GM23338 (cell line): ENCODE measurements at regions not wholly inside any gene's neighbourhood (a gene's known extent, or its start where the extent isn't known, plus 50 kb on each side); places are given as distances from the start of the nearest gene placed in this dataset.

Source experiments
- ATAC-seq: fragments of 200-7000 bp; cut with Tn5 transposase; 3 replicates; pipeline ENCODE4 v1.9.1; 2020
- DNase-seq: peaks from one replicate; pipeline ENCODE4 v3.0.0-alpha.2; 2015; ENCODE audit warnings: low spot score
- H2AFZ ChIP-seq: fragments of 200-600 bp; sonication (generic); 2 replicates; pipeline ENCODE4 v1.8.0; 2016; ENCODE audit warnings: antibody characterized with exemption, mild to moderate bottlenecking, moderate library complexity
- H3F3A ChIP-seq: fragments of 200-600 bp; sonication (generic); replicated peaks from 2 replicates; pipeline ENCODE4 v1.8.0; 2017; ENCODE audit warnings: antibody characterized with exemption, mixed run types, low read depth
- H3K27ac ChIP-seq: fragments of 200-600 bp; sonication (generic); 2 replicates; pipeline ENCODE4 v1.6.1; 2016; ENCODE audit warnings: low read depth
- H3K27me3 ChIP-seq: fragments of 200-600 bp; sonication (generic); 2 replicates; pipeline ENCODE4 v1.8.0; 2016; ENCODE audit warnings: mild to moderate bottlenecking, mixed run types, moderate library complexity; ENCODE audit not compliant: insufficient read depth
- H3K36me3 ChIP-seq: fragments of 200-600 bp; sonication (generic); 2 replicates; pipeline ENCODE4 v1.8.0; 2016; ENCODE audit warnings: mild to moderate bottlenecking; ENCODE audit not compliant: insufficient read depth
- H3K4me1 ChIP-seq: fragments of 200-600 bp; sonication (generic); 2 replicates; pipeline ENCODE4 v1.8.0; 2016; ENCODE audit warnings: mild to moderate bottlenecking, moderate library complexity; ENCODE audit not compliant: insufficient read depth
- H3K4me2 ChIP-seq: fragments of 200-600 bp; sonication (generic); 2 replicates; pipeline ENCODE4 v1.7.1; 2017; ENCODE audit warnings: mixed run types
- H3K4me3 ChIP-seq: fragments of 200-600 bp; sonication (generic); 2 replicates; pipeline ENCODE4 v1.6.1; 2016; ENCODE audit warnings: mixed run types
- H3K79me2 ChIP-seq: fragments of 200-600 bp; sonication (generic); replicated peaks from 2 replicates; pipeline ENCODE4 v1.8.0; 2017; ENCODE audit warnings: mild to moderate bottlenecking; ENCODE audit not compliant: insufficient read depth
- H3K9me2 ChIP-seq: fragments of 200-600 bp; sonication (generic); 2 replicates; pipeline ENCODE4 v1.8.0; 2017; ENCODE audit not compliant: insufficient read depth
- H4K20me1 ChIP-seq: fragments of 200-600 bp; sonication (generic); replicated peaks from 2 replicates; pipeline ENCODE4 v1.8.0; 2017; ENCODE audit warnings: mild to moderate bottlenecking; ENCODE audit not compliant: insufficient read depth
- H3K27ac Mint-ChIP-seq: 2 replicates; pipeline ENCODE4 v1.8.0; 2020; ENCODE audit warnings: inconsistent platforms, mild to moderate bottlenecking, moderate library complexity, mixed read lengths
- H3K27me3 Mint-ChIP-seq: 3 replicates; pipeline ENCODE4 v1.8.0; 2022; ENCODE audit warnings: low read depth, mild to moderate bottlenecking, moderate library complexity, mixed read lengths, inconsistent platforms; ENCODE audit not compliant: insufficient read depth, poor library complexity
- H3K36me3 Mint-ChIP-seq: 3 replicates; pipeline ENCODE4 v1.8.0; 2021; ENCODE audit warnings: low read depth, mild to moderate bottlenecking, inconsistent platforms, moderate library complexity, mixed read lengths
- H3K4me1 Mint-ChIP-seq: 3 replicates; pipeline ENCODE4 v1.8.0; 2020; ENCODE audit warnings: mild to moderate bottlenecking, inconsistent platforms, mixed read lengths
- H3K4me3 Mint-ChIP-seq: 3 replicates; pipeline ENCODE4 v1.8.0; 2021; ENCODE audit warnings: moderate library complexity, mild to moderate bottlenecking, inconsistent platforms, mixed read lengths
- H3K9me3 Mint-ChIP-seq: 3 replicates; pipeline ENCODE4 v1.8.0; 2020; ENCODE audit warnings: moderate library complexity, mild to moderate bottlenecking, inconsistent platforms, mixed read lengths
- CREB1 ChIP-seq: fragments of 250-450 bp; sonication (Bioruptor Pico); IDR thresholded peaks from 2 replicates; pipeline ENCODE4 v1.5.0; 2020; ENCODE audit warnings: low read depth, mild to moderate bottlenecking, moderate library complexity
- CTCF ChIP-seq, 2 experiments: fragments of 200-600 bp in 1 of 2; sonication (generic) in 1 of 2; conservative IDR thresholded peaks; 2 replicates each; pipeline versions ENCODE4 v1.5.1 to v1.6.1; 2016 to 2017; ENCODE audit warnings: antibody characterized with exemption in 2 of 2, low read depth in 2 of 2, mild to moderate bottlenecking in 2 of 2, moderate library complexity in 1 of 2
- ETS1 ChIP-seq: IDR thresholded peaks from 2 replicates; pipeline ENCODE4 v1.6.1; 2016; ENCODE audit warnings: antibody characterized with exemption
- EZH2 ChIP-seq: fragments of 200-600 bp; sonication (generic); IDR thresholded peaks from one replicate; pipeline ENCODE4 v1.8.0; 2017; ENCODE audit warnings: antibody characterized with exemption, mild to moderate bottlenecking, low read depth; ENCODE audit not compliant: unreplicated experiment
- EZH2phosphoT487 ChIP-seq: fragments of 200-600 bp; sonication (generic); IDR thresholded peaks from one replicate; pipeline ENCODE4 v1.8.1; 2018; ENCODE audit warnings: antibody characterized with exemption; ENCODE audit not compliant: unreplicated experiment
- JUNB ChIP-seq: IDR thresholded peaks from one replicate; pipeline ENCODE4 v1.6.1; 2016; ENCODE audit warnings: antibody characterized with exemption; ENCODE audit not compliant: unreplicated experiment
- NANOG ChIP-seq: IDR thresholded peaks from 2 replicates; pipeline ENCODE4 v1.6.1; 2016; ENCODE audit warnings: antibody characterized with exemption, borderline replicate concordance
- POLR2AphosphoS5 ChIP-seq: IDR thresholded peaks from 2 replicates; pipeline ENCODE4 v1.6.1; 2016; ENCODE audit warnings: antibody characterized with exemption, low read depth
- REST ChIP-seq: IDR thresholded peaks from one replicate; pipeline ENCODE4 v1.6.1; 2018; ENCODE audit warnings: antibody characterized with exemption; ENCODE audit not compliant: unreplicated experiment
- STAT1 ChIP-seq: IDR thresholded peaks from one replicate; pipeline ENCODE4 v1.6.1; 2016; ENCODE audit warnings: antibody characterized with exemption; ENCODE audit not compliant: unreplicated experiment
- ZNF114 ChIP-seq: fragments of 250-450 bp; sonication (Bioruptor Pico); IDR thresholded peaks from 2 replicates; pipeline ENCODE4 v1.5.0; 2020; ENCODE audit warnings: mild to moderate bottlenecking, moderate library complexity
- ZNF331 ChIP-seq: fragments of 250-450 bp; sonication (Bioruptor Pico); IDR thresholded peaks from 2 replicates; pipeline ENCODE4 v1.5.0; 2020; ENCODE audit warnings: low read depth, mild to moderate bottlenecking, moderate library complexity
- ZNF462 ChIP-seq: fragments of 250-450 bp; sonication (Bioruptor Pico); IDR thresholded peaks from 2 replicates; pipeline ENCODE4 v1.5.0; 2020; ENCODE audit warnings: mild to moderate bottlenecking, moderate library complexity

GRCh38 chr6:154899824-154900463 lies 95.2 kb upstream of the TIAM2 start:
- Histone ChIP-seq H3K79me2 (no peaks in the 10 kb centered on the region), H2AFZ (no peak overlapping the region), H3K4me1 (no peaks in the 10 kb centered on the region; the same call in 1 of the 2 replicates), H4K20me1 (peaks cover 6% of the 10 kb centered on the region; the same call in 1 of the 2 replicates), H3K9me2 (no peaks in the 10 kb centered on the region), H3K4me3 (no peak overlapping the region), H3K4me2 (no peak overlapping the region), H3K27ac (no peak overlapping the region), H3K27me3 (no peaks in the 10 kb centered on the region), H3F3A (peaks cover 17% of the 10 kb centered on the region), H3K36me3 (no peaks in the 10 kb centered on the region)
- Mint-ChIP-seq H3K4me3 (no peak overlapping the region), H3K9me3 (no peaks in the 10 kb centered on the region), H3K27ac (no peak overlapping the region), H3K4me1 (peaks cover 4% of the 10 kb centered on the region; the same call in 2 of the 3 replicates), H3K36me3 (no peaks in the 10 kb centered on the region), H3K27me3 (peaks cover 5% of the 10 kb centered on the region)
- TF ChIP-seq ZNF114 (CRISPR knock-in tag) (no peak), ZNF462 (CRISPR knock-in tag) (no peak), POLR2AphosphoS5 (no peak), ZNF331 (no peak), STAT1 (no peak), ETS1 (no peak), CREB1 (CRISPR knock-in tag) (no peak), CTCF (conservative IDR thresholded peaks at IDR 0.05; ENCODE audit: low read depth in 2 of 2) (no peak), NANOG (no peak), REST (no peak), EZH2 (no peak), JUNB (no peak), EZH2phosphoT487 (no peak)
- ATAC-seq = no peak
- DNase-seq = no peak
